ENCODE measurements at regions not wholly inside any gene's neighbourhood (a gene's known extent, or its start where the extent isn't known, plus 50 kb on each side); places are given as distances from the start of the nearest gene placed in this dataset.

DNA sequence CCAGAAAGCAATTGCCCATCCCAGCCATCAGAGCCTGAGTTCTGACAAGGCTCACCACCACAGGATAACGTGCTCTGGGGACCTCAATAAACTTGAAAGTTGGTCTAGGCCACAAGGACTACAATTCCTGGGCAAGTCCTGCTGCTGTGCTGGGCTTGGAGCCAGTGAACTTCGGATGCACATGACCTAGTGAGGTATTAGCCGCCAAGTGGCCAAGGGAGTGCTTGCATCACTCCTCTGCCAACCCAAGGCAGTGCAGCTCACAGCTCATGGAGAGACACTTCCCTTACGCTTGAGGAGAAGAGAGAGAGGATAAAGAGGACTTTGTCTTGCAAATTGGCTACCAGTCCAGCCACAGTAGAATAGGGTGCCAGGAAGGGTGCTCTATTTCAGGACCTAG lies 219.6 kb downstream of the MBD2 start:
- Histone ChIP-seq H3K36me3 (no peaks in the 10 kb centered on the region), H3K4me3 (no peak overlapping the region), H3K4me1 (no peaks in the 10 kb centered on the region), H3K9me3 (no peaks in the 10 kb centered on the region), H3K27ac (no peak overlapping the region), H3K27me3 (no peaks in the 10 kb centered on the region)
- no peak for TF ChIP-seq EP300 (IDR thresholded peaks at IDR 0.05)
- TF ChIP-seq, protein P1, sequence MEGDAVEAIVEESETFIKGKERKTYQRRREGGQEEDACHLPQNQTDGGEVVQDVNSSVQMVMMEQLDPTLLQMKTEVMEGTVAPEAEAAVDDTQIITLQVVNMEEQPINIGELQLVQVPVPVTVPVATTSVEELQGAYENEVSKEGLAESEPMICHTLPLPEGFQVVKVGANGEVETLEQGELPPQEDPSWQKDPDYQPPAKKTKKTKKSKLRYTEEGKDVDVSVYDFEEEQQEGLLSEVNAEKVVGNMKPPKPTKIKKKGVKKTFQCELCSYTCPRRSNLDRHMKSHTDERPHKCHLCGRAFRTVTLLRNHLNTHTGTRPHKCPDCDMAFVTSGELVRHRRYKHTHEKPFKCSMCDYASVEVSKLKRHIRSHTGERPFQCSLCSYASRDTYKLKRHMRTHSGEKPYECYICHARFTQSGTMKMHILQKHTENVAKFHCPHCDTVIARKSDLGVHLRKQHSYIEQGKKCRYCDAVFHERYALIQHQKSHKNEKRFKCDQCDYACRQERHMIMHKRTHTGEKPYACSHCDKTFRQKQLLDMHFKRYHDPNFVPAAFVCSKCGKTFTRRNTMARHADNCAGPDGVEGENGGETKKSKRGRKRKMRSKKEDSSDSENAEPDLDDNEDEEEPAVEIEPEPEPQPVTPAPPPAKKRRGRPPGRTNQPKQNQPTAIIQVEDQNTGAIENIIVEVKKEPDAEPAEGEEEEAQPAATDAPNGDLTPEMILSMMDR (IDR thresholded peaks at IDR 0.05) = no peak
- no peak for TF ChIP-seq POLR2A (IDR thresholded peaks at IDR 0.05)
- no peak for TF ChIP-seq POLR2AphosphoS5 (IDR thresholded peaks at IDR 0.05)
- no peak for ATAC-seq
- WGBS, 2 donors (ENCODE audit: low coverage in 1 of 2) = 60 to 100% methylated on average over 1 to 3 of the region's 4 CpGs

DNA sequence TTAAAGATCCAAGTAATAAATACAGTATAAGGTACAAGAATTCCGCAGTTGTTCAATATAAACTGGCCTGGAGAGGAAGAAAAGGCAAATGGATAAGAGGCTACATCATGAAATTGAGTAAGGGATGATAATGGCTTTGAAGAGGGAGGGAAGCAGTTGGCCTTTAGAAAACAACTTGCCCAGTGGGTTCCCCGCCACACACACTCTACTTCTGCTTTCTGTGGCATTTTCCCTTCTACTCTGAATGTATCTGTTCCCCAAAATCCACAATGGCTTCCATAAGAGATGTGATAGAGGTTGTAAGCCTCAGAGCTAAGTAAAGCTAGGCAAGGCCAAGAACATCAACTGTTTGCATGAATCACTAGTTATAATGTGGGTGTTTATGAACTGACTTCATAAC lies 221.3 kb downstream of the MBD2 start:
- H3K4me1 ChIP-seq = no peaks in the 10 kb centered on the region
- no peaks in the 10 kb centered on the region for H3K27me3 ChIP-seq
- H3K9me3 ChIP-seq = no peaks in the 10 kb centered on the region
- no peak overlapping the region for H3K27ac ChIP-seq
- H3K4me3 ChIP-seq = no peak overlapping the region
- 77 to 85% methylated on average over 2 of the region's 2 CpGs for WGBS, 2 donors (ENCODE audit: low coverage in 1 of 2)
- H3K36me3 ChIP-seq = no peaks in the 10 kb centered on the region
- ATAC-seq = no peak
- no peak for TF ChIP-seq POLR2A (IDR thresholded peaks at IDR 0.05)
- no peak for TF ChIP-seq POLR2AphosphoS5 (IDR thresholded peaks at IDR 0.05)
- TF ChIP-seq, protein P1 (IDR thresholded peaks at IDR 0.05) = no peak
- TF ChIP-seq EP300 (IDR thresholded peaks at IDR 0.05) = no peak

DNA sequence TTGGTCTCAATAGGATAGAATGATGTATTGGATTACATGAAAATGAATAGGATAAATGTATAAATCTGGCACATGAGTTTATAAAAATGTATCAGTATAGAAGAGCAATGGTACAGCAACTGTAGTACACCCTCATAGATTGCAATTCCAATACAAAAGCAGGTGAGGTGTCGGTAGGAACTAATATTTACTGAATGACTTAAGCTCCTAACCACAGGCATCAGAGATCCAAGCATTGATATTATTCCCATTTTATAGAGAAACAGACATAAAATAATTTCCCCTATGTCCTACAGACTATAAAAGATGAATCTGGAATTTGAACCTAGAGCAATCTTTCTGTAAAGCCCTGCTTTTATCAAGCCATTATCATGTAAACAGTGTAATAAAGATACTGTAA lies 227.4 kb downstream of the MBD2 start:
- no peaks in the 10 kb centered on the region for H3K4me1 ChIP-seq
- no peak overlapping the region for H3K27ac ChIP-seq
- no peaks in the 10 kb centered on the region for H3K27me3 ChIP-seq
- ATAC-seq = no peak
- no peak overlapping the region for H3K4me3 ChIP-seq
- no peaks in the 10 kb centered on the region for H3K9me3 ChIP-seq
- no peak for TF ChIP-seq EP300 (IDR thresholded peaks at IDR 0.05)
- no peak for TF ChIP-seq POLR2AphosphoS5 (IDR thresholded peaks at IDR 0.05)
- TF ChIP-seq POLR2A (IDR thresholded peaks at IDR 0.05) = no peak
- TF ChIP-seq, protein P1 (IDR thresholded peaks at IDR 0.05) = no peak
- 80 to 100% methylated on average over 1 of the region's 1 CpG for WGBS, 2 donors (ENCODE audit: low coverage in 1 of 2)
- H3K36me3 ChIP-seq = no peaks in the 10 kb centered on the region

DNA sequence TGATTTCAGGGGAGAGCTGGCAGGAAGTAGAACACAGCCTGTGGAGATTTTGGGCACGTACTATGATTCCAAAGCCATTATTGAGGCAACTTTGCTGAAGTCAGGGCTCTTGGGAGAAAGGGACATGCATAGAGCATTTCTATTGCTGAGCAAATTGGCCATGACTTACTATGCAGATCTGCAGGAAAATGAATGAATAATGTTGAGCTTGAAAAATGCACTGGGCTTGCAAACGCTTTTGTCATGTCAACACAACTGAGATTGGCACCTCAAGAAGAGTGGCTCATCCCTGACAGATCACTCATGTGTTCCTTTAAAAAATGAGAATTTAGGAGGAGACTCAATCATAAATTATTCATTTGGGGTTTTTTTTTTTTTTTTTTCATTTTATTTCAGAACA lies 230.5 kb downstream of the MBD2 start:
- TF ChIP-seq EP300 (IDR thresholded peaks at IDR 0.05) (no peak), POLR2A (IDR thresholded peaks at IDR 0.05) (no peak), POLR2AphosphoS5 (IDR thresholded peaks at IDR 0.05) (no peak)
- TF ChIP-seq, protein P1 (IDR thresholded peaks at IDR 0.05) = no peak
- no peaks in the 10 kb centered on the region for H3K9me3 ChIP-seq
- no peaks in the 10 kb centered on the region for H3K4me1 ChIP-seq
- H3K27me3 ChIP-seq = no peaks in the 10 kb centered on the region
- 92 to 100% methylated on average over 2 of the region's 2 CpGs for WGBS, 2 donors (ENCODE audit: low coverage in 1 of 2)
- H3K4me3 ChIP-seq = no peak overlapping the region
- no peak for ATAC-seq
- H3K36me3 ChIP-seq = no peaks in the 10 kb centered on the region
- H3K27ac ChIP-seq = no peak overlapping the region

DNA sequence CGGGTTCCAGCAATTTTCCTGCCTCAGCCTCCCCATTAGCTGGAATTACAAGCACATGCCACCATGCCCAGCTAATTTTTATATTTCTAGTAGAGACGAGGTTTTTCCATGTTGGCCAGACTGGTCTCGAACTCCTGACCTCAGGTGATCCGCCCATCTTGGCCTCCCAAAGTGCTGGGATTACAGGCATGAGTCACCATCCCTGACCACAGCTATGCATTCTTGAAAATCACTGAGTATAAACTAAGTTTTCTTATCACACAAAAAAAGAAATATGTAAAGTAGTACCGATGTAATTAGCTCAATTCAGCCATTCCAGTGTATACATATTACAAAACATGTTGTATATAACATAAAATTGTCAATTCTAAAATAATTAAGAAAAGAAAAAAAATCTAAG lies 232.7 kb downstream of the MBD2 start:
- Histone ChIP-seq H3K4me3 (no peak overlapping the region), H3K4me1 (no peaks in the 10 kb centered on the region), H3K36me3 (no peaks in the 10 kb centered on the region), H3K27me3 (no peaks in the 10 kb centered on the region), H3K9me3 (no peaks in the 10 kb centered on the region), H3K27ac (no peak overlapping the region)
- WGBS, 2 donors (ENCODE audit: low coverage in 1 of 2) = 55 to 68% methylated on average over 2 to 4 of the region's 5 CpGs
- no peak for ATAC-seq
- TF ChIP-seq POLR2A (IDR thresholded peaks at IDR 0.05) (no peak), EP300 (IDR thresholded peaks at IDR 0.05) (no peak), POLR2AphosphoS5 (IDR thresholded peaks at IDR 0.05) (no peak)
- TF ChIP-seq, protein P1 (IDR thresholded peaks at IDR 0.05) = no peak
